Fibroblast of mammary gland (primary cell): ENCODE measurements at regions not wholly inside any gene's neighbourhood (a gene's known extent, or its start where the extent isn't known, plus 50 kb on each side); places are given as distances from the start of the nearest gene placed in this dataset.

Experiments used
- DNase-seq: peaks from one replicate; pipeline ENCODE4 v3.0.0-alpha.2; 2010; ENCODE audit warnings: low read depth
- H3K4me3 ChIP-seq: 2 replicates; pipeline ENCODE4 v1.5.1; 2011; ENCODE audit warnings: low read depth, mild to moderate bottlenecking, low read length, moderate library complexity; ENCODE audit not compliant: control insufficient read depth
- CTCF ChIP-seq: conservative IDR thresholded peaks from 2 replicates; pipeline ENCODE4 v1.5.1; 2011; ENCODE audit warnings: low read depth, low read length, inconsistent platforms; ENCODE audit not compliant: control insufficient read depth, insufficient read depth

DNA sequence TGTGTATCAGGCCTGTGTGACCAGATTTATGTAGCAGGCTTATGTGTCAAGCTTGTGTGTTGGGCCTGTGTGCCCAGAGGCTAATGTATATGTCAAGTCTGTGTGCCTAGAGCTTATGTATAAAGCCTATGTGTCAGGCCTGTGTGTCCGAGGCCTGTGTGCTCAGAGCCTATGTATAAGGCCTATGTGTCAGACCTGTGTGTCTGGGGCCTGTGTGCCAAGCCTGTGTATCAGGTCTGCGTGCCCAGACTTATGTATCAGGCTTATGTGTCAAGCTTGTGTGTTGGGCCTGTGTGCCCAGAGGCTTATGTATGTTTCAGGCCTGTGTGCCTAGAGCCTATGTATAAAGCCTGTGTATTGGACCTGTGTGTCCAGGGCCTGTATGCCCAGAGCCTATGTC, 249.3 kb upstream of the AVPR1A start:
- no peak for TF ChIP-seq CTCF
- no peak for DNase-seq

GRCh38 chr12:63397807-63398206, 246.8 kb upstream of the AVPR1A start:
- no peak overlapping the region for H3K4me3 ChIP-seq
- TF ChIP-seq CTCF, result no peak
- no peak for DNase-seq

More for the DNA sequence above, 249.3 kb upstream of the AVPR1A start:
- no peak overlapping the region for H3K4me3 ChIP-seq

DNA sequence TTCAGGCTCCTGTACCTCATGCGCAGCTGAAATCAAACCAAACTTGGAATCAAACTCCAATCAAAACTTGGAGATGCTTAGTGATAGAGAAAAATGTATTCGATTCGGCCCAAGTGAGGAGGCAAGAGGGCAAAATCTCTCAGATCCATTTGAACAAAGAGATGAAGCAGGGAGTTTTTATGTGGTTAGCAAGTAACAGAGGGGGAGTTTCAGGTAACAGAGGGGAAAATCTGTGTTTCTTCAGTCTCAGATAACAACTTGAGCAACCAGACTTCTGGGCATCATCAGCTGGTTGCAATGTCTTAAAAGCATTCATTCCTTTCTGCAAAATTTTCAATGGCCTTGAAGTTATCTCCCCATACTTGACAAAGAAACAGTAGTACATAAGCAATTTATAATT, 245.1 kb upstream of the AVPR1A start:
- H3K4me3 ChIP-seq, result no peak overlapping the region
- TF ChIP-seq CTCF, result no peak
- DNase-seq, result no peak

DNA sequence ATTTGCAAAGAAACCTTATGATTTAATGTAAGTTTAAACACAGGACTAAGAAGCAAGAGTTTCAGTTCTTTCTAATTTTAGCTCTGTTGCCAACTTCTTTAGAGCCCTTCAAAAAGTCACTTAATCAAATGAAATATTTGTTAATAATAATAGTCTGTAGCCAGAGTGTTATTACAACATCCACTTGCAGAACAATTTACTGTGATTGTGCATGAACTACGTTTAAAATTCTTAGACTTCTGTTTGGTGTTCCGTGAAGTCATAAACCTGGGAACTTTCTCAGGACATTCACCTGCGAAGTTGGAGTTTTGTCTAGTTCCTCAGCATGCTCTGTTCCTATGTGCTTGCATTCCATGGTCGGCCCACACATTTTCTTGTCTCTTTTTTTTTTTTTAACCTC, 244.0 kb upstream of the AVPR1A start:
- TF ChIP-seq CTCF, result no peak
- DNase-seq, result no peak
- no peak overlapping the region for H3K4me3 ChIP-seq

- TF ChIP-seq CTCF, result no peak
- H3K4me3 ChIP-seq, result no peak overlapping the region
- DNase-seq, result no peak
Observed at GRCh38 chr12:63394349-63394748, 243.3 kb upstream of the AVPR1A start.

- no peak overlapping the region for H3K4me3 ChIP-seq
- no peak for TF ChIP-seq CTCF
- no peak for DNase-seq
Observed at GRCh38 chr12:63389211-63389610, 238.2 kb upstream of the AVPR1A start.

DNA sequence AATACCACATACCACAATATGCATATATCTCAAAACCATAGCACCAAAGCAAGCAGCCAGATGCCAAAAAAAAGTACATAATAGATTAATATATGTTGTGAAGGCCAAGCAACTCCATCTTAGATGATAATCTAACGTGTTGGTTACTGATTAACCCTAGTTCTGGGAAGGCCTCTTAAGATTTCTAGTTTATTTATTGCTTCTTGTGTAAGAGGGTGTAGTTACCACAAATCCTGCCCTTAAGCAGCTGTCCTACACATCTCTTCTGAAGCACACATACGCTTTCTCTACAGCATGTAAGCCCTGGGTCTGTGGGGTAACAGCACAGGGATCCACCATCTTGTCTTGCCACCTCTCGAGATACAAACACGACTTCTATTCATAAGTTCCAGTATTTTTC, 236.8 kb upstream of the AVPR1A start:
- no peak for TF ChIP-seq CTCF
- no peak overlapping the region for H3K4me3 ChIP-seq
- no peak for DNase-seq
